Progenitor cell of endocrine pancreas (in vitro differentiated cells): ENCODE measurements at regions not wholly inside any gene's neighbourhood (a gene's known extent, or its start where the extent isn't known, plus 50 kb on each side); places are given as distances from the start of the nearest gene placed in this dataset.

ENCODE experiments used
- DNase-seq: peaks from one replicate; pipeline ENCODE4 v3.0.0; 2021; ENCODE audit warnings: low spot score; ENCODE audit not compliant: unreplicated experiment
- H3K27ac Mint-ChIP-seq: 2 replicates; pipeline ENCODE4 v1.8.0; 2021; ENCODE audit warnings: mild to moderate bottlenecking, moderate library complexity, mixed read lengths
- H3K27me3 Mint-ChIP-seq: 2 replicates; pipeline ENCODE4 v1.8.0; 2021; ENCODE audit warnings: mixed read lengths
- H3K36me3 Mint-ChIP-seq: 2 replicates; pipeline ENCODE4 v1.8.0; 2022; ENCODE audit warnings: mixed read lengths; ENCODE audit not compliant: insufficient read depth
- H3K4me1 Mint-ChIP-seq: 2 replicates; pipeline ENCODE4 v1.8.0; 2021; ENCODE audit warnings: low read depth, mixed read lengths
- H3K4me3 Mint-ChIP-seq: 2 replicates; pipeline ENCODE4 v1.8.0; 2021; ENCODE audit warnings: low read depth, mild to moderate bottlenecking, moderate library complexity, mixed read lengths
- H3K9me3 Mint-ChIP-seq: 2 replicates; pipeline ENCODE4 v1.8.0; 2021; ENCODE audit warnings: low read depth, mixed read lengths
- CTCF ChIP-seq: fragments of 200-600 bp; sonication (generic); IDR thresholded peaks from one replicate; pipeline ENCODE4 v1.5.0; 2021; ENCODE audit warnings: antibody characterized with exemption, mild to moderate bottlenecking; ENCODE audit not compliant: unreplicated experiment

GRCh38 chr11:134864233-134864967, 452.4 kb upstream of the B3GAT1 start:
- no peak overlapping the region for H3K27ac Mint-ChIP-seq
- H3K36me3 Mint-ChIP-seq = no peaks in the 10 kb centered on the region

GRCh38 chr11:134863294-134863693, 451.3 kb upstream of the B3GAT1 start:
- Mint-ChIP-seq H3K27me3 (peaks cover 27% of the 10 kb centered on the region), H3K36me3 (no peaks in the 10 kb centered on the region), H3K27ac (no peak overlapping the region), H3K4me1 (no peaks in the 10 kb centered on the region), H3K9me3 (no peaks in the 10 kb centered on the region), H3K4me3 (no peak overlapping the region)
- no peak for DNase-seq
- no peak for TF ChIP-seq CTCF

More at GRCh38 chr11:134864233-134864967, 452.4 kb upstream of the B3GAT1 start:
- Mint-ChIP-seq H3K4me3 (no peak overlapping the region), H3K4me1 (no peaks in the 10 kb centered on the region), H3K9me3 (no peaks in the 10 kb centered on the region), H3K27me3 (peaks cover 21% of the 10 kb centered on the region)
- no peak for DNase-seq
- no peak for TF ChIP-seq CTCF

DNA sequence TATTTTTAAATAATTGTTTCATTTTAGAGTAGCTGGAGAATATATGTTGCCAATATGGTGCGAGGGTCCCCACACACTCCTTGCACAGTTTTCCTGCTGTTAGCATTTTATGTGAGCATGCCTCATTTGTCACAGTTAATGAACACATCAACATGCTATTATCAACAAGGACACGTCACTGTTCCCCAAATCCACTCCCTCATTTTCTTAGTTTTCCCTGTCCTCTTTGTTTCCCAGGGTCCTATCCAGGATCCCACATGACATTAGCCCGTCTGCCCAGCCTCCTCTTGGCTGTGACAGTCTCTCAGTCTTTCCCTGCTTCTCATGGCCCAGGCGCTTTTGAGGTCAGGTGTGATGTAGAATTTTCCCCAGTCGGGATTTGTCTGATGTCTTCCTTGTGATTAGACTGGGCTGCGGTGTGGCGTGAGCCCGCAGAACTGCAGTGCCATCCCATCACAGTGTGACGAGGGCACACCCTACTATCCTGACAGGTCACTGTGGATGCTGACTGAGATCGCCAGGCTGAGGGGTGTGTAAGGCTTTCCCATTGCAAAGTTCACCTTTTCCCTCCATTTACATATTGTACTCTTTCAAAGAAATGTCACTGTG, 450.6 kb upstream of the B3GAT1 start:
- TF ChIP-seq CTCF = no peak
- DNase-seq = no peak
- no peak overlapping the region for H3K27ac Mint-ChIP-seq
- peaks cover 24% of the 10 kb centered on the region for H3K27me3 Mint-ChIP-seq
- no peaks in the 10 kb centered on the region for H3K4me1 Mint-ChIP-seq
- H3K4me3 Mint-ChIP-seq = no peak overlapping the region
- H3K9me3 Mint-ChIP-seq = no peaks in the 10 kb centered on the region
- H3K36me3 Mint-ChIP-seq = no peaks in the 10 kb centered on the region

DNA sequence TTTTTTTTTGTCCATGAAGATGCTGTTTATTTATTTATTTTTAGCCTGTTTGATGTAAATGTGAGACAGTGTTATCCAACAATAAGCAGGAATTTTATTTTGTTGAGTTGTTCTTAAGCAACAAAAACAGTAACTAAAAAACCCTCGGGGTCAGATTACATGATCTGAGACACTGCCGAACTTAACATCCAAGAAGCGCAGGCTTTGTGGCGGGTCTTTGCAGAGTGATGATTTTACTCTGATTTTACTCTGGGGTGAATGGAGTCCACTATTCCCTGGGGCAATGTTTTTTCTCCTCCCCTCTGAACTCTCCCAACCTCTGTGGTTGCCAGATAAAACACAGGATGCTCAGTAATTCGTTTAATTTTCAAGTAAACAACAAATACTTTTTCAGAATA, 450.1 kb upstream of the B3GAT1 start:
- Mint-ChIP-seq H3K36me3 (no peaks in the 10 kb centered on the region), H3K27ac (no peak overlapping the region)

More for the DNA sequence above, 450.1 kb upstream of the B3GAT1 start:
- TF ChIP-seq CTCF = no peak
- peaks cover 23% of the 10 kb centered on the region for H3K27me3 Mint-ChIP-seq
- no peaks in the 10 kb centered on the region for H3K4me1 Mint-ChIP-seq
- no peaks in the 10 kb centered on the region for H3K9me3 Mint-ChIP-seq
- no peak overlapping the region for H3K4me3 Mint-ChIP-seq
- DNase-seq = no peak
